PC-9 (cell line): ENCODE measurements at regions not wholly inside any gene's neighbourhood (a gene's known extent, or its start where the extent isn't known, plus 50 kb on each side); places are given as distances from the start of the nearest gene placed in this dataset.

Source experiments
- BruUV-seq: library from RNA; stranded (reverse); fragments of 400-500 nt; replicated peaks from 2 replicates; lab custom pipeline; 2021; lab: Mats Ljungman, UMichigan
- CTCF ChIA-PET: fragments of 300-600 bp; sonication (Branson Sonifier 250); formaldehyde crosslinking; loops from one replicate; lab custom pipeline; 2022; ENCODE audit warnings: antibody characterized with exemption; lab: Charles Lee
- POLR2A ChIA-PET: fragments of 300-600 bp; sonication (Branson Sonifier 250); formaldehyde crosslinking; loops from one replicate; lab custom pipeline; 2022; ENCODE audit warnings: antibody characterized with exemption; ENCODE audit not compliant: unreplicated experiment; lab: Charles Lee
- DNase-seq, 2 experiments: peaks; one replicate each; pipeline versions ENCODE4 v3.0.0 to v3.0.0-alpha.2; 2015 to 2022; ENCODE audit warnings: mixed read lengths in 1 of 2
- H2AFZ ChIP-seq: fragments of 200-600 bp; sonication (generic); 2 replicates; pipeline ENCODE4 v1.8.1; 2017; ENCODE audit warnings: antibody characterized with exemption
- H3F3A ChIP-seq: fragments of 200-600 bp; sonication (generic); 2 replicates; pipeline ENCODE4 v1.8.1; 2017; ENCODE audit warnings: antibody characterized with exemption, mild to moderate bottlenecking, low read depth; ENCODE audit not compliant: insufficient read depth
- H3K27ac ChIP-seq: fragments of 200-600 bp; sonication (generic); 2 replicates; pipeline ENCODE4 v1.6.1; 2016; ENCODE audit warnings: mixed run types
- H3K27me3 ChIP-seq: fragments of 200-600 bp; sonication (generic); 2 replicates; pipeline ENCODE4 v1.6.1; 2016; ENCODE audit warnings: low read depth, mixed run types; ENCODE audit not compliant: insufficient read depth
- H3K36me3 ChIP-seq: fragments of 200-600 bp; sonication (generic); 2 replicates; pipeline ENCODE4 v1.6.1; 2016; ENCODE audit warnings: low read depth, mixed run types
- H3K4me1 ChIP-seq: fragments of 200-600 bp; sonication (generic); replicated peaks from 2 replicates; pipeline ENCODE4 v1.6.1; 2016; ENCODE audit warnings: mixed run types; ENCODE audit not compliant: insufficient read depth
- H3K4me2 ChIP-seq: fragments of 200-600 bp; sonication (generic); 2 replicates; pipeline ENCODE4 v1.6.1; 2017; ENCODE audit warnings: mixed run types
- H3K4me3 ChIP-seq: fragments of 200-600 bp; sonication (generic); 2 replicates; pipeline ENCODE4 v1.6.1; 2016; ENCODE audit warnings: mixed run types
- H3K79me2 ChIP-seq: fragments of 200-600 bp; sonication (generic); 2 replicates; pipeline ENCODE4 v1.6.1; 2017; ENCODE audit warnings: low read depth, mixed run types
- H3K9me2 ChIP-seq: fragments of 200-600 bp; sonication (generic); 2 replicates; pipeline ENCODE4 v1.8.1; 2017; ENCODE audit warnings: mild to moderate bottlenecking; ENCODE audit not compliant: insufficient read depth
- H3K9me3 ChIP-seq: fragments of 200-600 bp; sonication (generic); 2 replicates; pipeline ENCODE4 v1.8.1; 2016; ENCODE audit warnings: low read depth; ENCODE audit not compliant: insufficient read depth
- H4K20me1 ChIP-seq: fragments of 200-600 bp; sonication (generic); 2 replicates; pipeline ENCODE4 v1.8.1; 2017; ENCODE audit not compliant: insufficient read depth
- EZH2 ChIP-seq: fragments of 200-600 bp; sonication (generic); IDR thresholded peaks from 2 replicates; pipeline ENCODE4 v1.8.0; 2017; ENCODE audit warnings: antibody characterized with exemption, low read depth
- intact Hi-C: fragments of 100-400 bp; cut with micrococcal nuclease; formaldehyde crosslinking; loops from one replicate; pipeline ENCODE4 v1.10.0; 2022; ENCODE audit not compliant: unreplicated experiment
- TF ChIP-seq, protein P1 (sequence below): fragments of 200-600 bp; sonication (generic); conservative IDR thresholded peaks from 2 replicates; pipeline ENCODE4 v1.6.1; 2017; ENCODE audit warnings: mixed run types, antibody characterized with exemption, mild to moderate bottlenecking, moderate library complexity

DNA sequence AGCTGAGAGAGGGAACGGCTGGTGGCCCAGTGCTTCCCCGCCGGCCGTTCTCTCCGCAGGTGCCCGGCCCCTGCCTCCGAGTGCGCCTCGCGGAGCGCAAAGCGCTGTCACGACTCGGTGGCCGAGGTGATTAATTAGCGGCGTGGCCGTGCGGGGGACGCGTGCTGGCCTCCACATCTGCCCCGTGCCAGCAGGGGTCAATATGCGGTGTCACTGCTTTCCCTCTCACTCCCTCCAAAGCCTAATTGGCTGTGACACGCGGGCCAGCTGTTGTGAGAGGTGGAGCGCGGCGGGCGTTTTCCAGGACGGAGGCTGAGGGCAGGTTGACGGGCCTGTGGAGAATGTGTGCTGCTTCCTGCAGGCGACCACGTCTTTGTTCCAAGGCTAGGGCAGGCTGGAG lies 239.0 kb downstream of the LMX1A start:
- no peaks in the 10 kb centered on the region for H3K36me3 ChIP-seq
- H3K4me2 ChIP-seq: no peak overlapping the region
- no TSS peak for BruUV-seq
- DNase-seq: no peak
- no peaks in the 10 kb centered on the region for H3K4me1 ChIP-seq
- H3K4me3 ChIP-seq: no peak overlapping the region
- no peak for TF ChIP-seq EZH2
- TF ChIP-seq, protein P1, sequence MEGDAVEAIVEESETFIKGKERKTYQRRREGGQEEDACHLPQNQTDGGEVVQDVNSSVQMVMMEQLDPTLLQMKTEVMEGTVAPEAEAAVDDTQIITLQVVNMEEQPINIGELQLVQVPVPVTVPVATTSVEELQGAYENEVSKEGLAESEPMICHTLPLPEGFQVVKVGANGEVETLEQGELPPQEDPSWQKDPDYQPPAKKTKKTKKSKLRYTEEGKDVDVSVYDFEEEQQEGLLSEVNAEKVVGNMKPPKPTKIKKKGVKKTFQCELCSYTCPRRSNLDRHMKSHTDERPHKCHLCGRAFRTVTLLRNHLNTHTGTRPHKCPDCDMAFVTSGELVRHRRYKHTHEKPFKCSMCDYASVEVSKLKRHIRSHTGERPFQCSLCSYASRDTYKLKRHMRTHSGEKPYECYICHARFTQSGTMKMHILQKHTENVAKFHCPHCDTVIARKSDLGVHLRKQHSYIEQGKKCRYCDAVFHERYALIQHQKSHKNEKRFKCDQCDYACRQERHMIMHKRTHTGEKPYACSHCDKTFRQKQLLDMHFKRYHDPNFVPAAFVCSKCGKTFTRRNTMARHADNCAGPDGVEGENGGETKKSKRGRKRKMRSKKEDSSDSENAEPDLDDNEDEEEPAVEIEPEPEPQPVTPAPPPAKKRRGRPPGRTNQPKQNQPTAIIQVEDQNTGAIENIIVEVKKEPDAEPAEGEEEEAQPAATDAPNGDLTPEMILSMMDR: no peak
- no peaks in the 10 kb centered on the region for H3F3A ChIP-seq
- H3K9me3 ChIP-seq: no peaks in the 10 kb centered on the region
- intact Hi-C loops: no loop called here
- H2AFZ ChIP-seq: no peak overlapping the region
- no peaks in the 10 kb centered on the region for H4K20me1 ChIP-seq
- H3K9me2 ChIP-seq: no peaks in the 10 kb centered on the region
- H3K79me2 ChIP-seq: no peaks in the 10 kb centered on the region
- ChIA-PET POLR2A (no interaction called here), CTCF (no interaction called here)
- H3K27me3 ChIP-seq: peaks cover 4% of the 10 kb centered on the region; the same call in 1 of the 2 replicates
- H3K27ac ChIP-seq: no peak overlapping the region

GRCh38 chr1:165116732-165117131 lies 239.8 kb downstream of the LMX1A start:
- H3K4me2 ChIP-seq: no peak overlapping the region

DNA sequence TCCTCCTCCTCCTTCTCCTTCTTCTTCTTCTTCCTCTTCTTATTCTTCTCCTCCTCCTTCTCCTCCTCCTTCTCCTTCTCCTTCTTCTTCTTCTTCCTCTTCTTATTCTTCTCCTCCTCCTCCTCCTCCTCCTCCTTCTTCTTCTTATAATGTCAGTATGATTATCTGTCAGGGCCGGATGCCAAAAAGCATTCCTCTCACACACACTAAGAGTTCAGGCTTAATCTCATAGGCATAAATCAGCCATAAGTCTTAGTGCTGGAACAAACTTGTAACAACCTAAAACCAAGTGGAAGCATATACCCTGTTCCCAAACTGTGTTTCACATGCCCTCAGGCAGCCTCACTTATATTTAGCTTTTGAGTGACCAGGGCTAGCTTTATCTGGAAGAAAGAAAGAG lies 240.3 kb downstream of the LMX1A start:
- Histone ChIP-seq H3K4me3 (no peak overlapping the region), H3K4me2 (no peak overlapping the region), H3K27ac (no peak overlapping the region), H3K9me3 (no peaks in the 10 kb centered on the region), H4K20me1 (no peaks in the 10 kb centered on the region), H3K9me2 (no peaks in the 10 kb centered on the region), H3K36me3 (no peaks in the 10 kb centered on the region), H3F3A (no peaks in the 10 kb centered on the region), H2AFZ (no peak overlapping the region), H3K27me3 (peaks cover 4% of the 10 kb centered on the region; the same call in 1 of the 2 replicates), H3K4me1 (no peaks in the 10 kb centered on the region), H3K79me2 (no peaks in the 10 kb centered on the region)
- intact Hi-C loops: no loop called here
- no TSS peak for BruUV-seq
- TF ChIP-seq, protein P1: no peak
- TF ChIP-seq EZH2: no peak
- CTCF ChIA-PET: no interaction called here
- DNase-seq: no peak
- POLR2A ChIA-PET: no interaction called here

More at GRCh38 chr1:165116732-165117131, 239.8 kb downstream of the LMX1A start:
- Histone ChIP-seq H3F3A (no peaks in the 10 kb centered on the region), H3K4me3 (no peak overlapping the region), H3K27ac (no peak overlapping the region), H2AFZ (no peak overlapping the region), H4K20me1 (no peaks in the 10 kb centered on the region), H3K27me3 (peaks cover 4% of the 10 kb centered on the region; the same call in 1 of the 2 replicates), H3K9me3 (no peaks in the 10 kb centered on the region), H3K9me2 (no peaks in the 10 kb centered on the region), H3K4me1 (no peaks in the 10 kb centered on the region), H3K79me2 (no peaks in the 10 kb centered on the region), H3K36me3 (no peaks in the 10 kb centered on the region)
- ChIA-PET POLR2A (no interaction called here), CTCF (no interaction called here)
- BruUV-seq: no TSS peak
- DNase-seq: peak in 1 of 2 experiments; percentile 80
- intact Hi-C loops: no loop called here
- TF ChIP-seq EZH2: no peak
- TF ChIP-seq, protein P1: no peak
